Transverse colon (tissue), 4 donors: ENCODE measurements at regions not wholly inside any gene's neighbourhood (a gene's known extent, or its start where the extent isn't known, plus 50 kb on each side); places are given as distances from the start of the nearest gene placed in this dataset.

ENCODE experiments used
- DNase-seq: peaks from one replicate; pipeline ENCODE4 v3.0.0-alpha.2; 2019
- H3K27ac ChIP-seq, 4 donors: fragments of 200-600 bp; sonication (generic); 2 replicates each; pipeline ENCODE4 v1.5.1; 2016 to 2018; ENCODE audit warnings: inconsistent platforms in 4 of 4
- H3K27me3 ChIP-seq: fragments of 200-600 bp; sonication (generic); 2 replicates; pipeline ENCODE4 v1.5.1; 2017; ENCODE audit warnings: inconsistent platforms
- H3K36me3 ChIP-seq, 4 donors: fragments of 200-600 bp; sonication (generic); 2 replicates each; pipeline ENCODE4 v1.5.1; 2017 to 2019; ENCODE audit warnings: inconsistent platforms in 4 of 4
- H3K4me1 ChIP-seq, 4 donors: fragments of 200-600 bp; sonication (generic); 2 replicates each; pipeline ENCODE4 v1.5.1; 2017 to 2020; ENCODE audit warnings: inconsistent platforms in 4 of 4
- H3K4me3 ChIP-seq, 4 donors: fragments of 200-600 bp; sonication (generic); 1 replicate in 1 of 4; 2 replicates in 3 of 4; pipeline versions ENCODE4 v1.5.1 to v1.6.1; 2017 to 2019; ENCODE audit warnings: inconsistent platforms in 4 of 4
- H3K9me3 ChIP-seq, 2 donors: fragments of 200-600 bp; sonication (generic); 2 replicates each; pipeline ENCODE4 v1.5.1; 2017 to 2019; ENCODE audit warnings: inconsistent platforms in 2 of 2
- EP300 ChIP-seq: sonication (generic); formaldehyde crosslinking; IDR thresholded peaks from one replicate; pipeline ENCODE4 v1.6.1; 2017; ENCODE audit warnings: antibody characterized with exemption, low read depth
- POLR2A ChIP-seq: fragments of 450-650 bp; IDR thresholded peaks from one replicate; pipeline ENCODE4 v1.6.1; 2016; ENCODE audit warnings: antibody characterized with exemption, mild to moderate bottlenecking, moderate library complexity
- POLR2AphosphoS5 ChIP-seq, 3 donors: sonication (generic); formaldehyde crosslinking; IDR thresholded peaks; one replicate each; pipeline ENCODE4 v1.6.1; 2016; ENCODE audit warnings: antibody characterized with exemption in 3 of 3
- WGBS, 2 donors: methylation state at CpG; one replicate each; pipeline ENCODE4 v1.1.5; 2018; ENCODE audit warnings: low coverage in 1 of 2; 5-methylcytosine and 5-hydroxymethylcytosine counted together
- in situ Hi-C, 4 donors: fragments of 200-750 bp; cut with MboI; loops; one replicate each; pipeline versions ENCODE4 v1.15.0 to v1.15.1; 2017; ENCODE audit warnings: low sequenced_read_pairs in 3 of 4, low pct_ligation_motif_present in 1 of 4, low pct_unique_long_range_greater_than_20kb in 1 of 4
- intact Hi-C: fragments of 100-400 bp; cut with DNase I; formaldehyde crosslinking; loops from one replicate; pipeline ENCODE4 v1.15.1; 2023; ENCODE audit warnings: low total_unique reads
- TF ChIP-seq, protein P1 (sequence below), 5 experiments: fragments of 200-600 bp in 3 of 5; fragments of 450-650 bp in 2 of 5; sonication (generic) in 3 of 5; IDR thresholded peaks; 1 replicate in 2 of 5; 2 replicates in 3 of 5; pipeline ENCODE4 v1.5.1; 2016 to 2017; ENCODE audit warnings: antibody characterized with exemption in 5 of 5, inconsistent platforms in 3 of 5, mild to moderate bottlenecking in 2 of 5, moderate library complexity in 1 of 5

DNA sequence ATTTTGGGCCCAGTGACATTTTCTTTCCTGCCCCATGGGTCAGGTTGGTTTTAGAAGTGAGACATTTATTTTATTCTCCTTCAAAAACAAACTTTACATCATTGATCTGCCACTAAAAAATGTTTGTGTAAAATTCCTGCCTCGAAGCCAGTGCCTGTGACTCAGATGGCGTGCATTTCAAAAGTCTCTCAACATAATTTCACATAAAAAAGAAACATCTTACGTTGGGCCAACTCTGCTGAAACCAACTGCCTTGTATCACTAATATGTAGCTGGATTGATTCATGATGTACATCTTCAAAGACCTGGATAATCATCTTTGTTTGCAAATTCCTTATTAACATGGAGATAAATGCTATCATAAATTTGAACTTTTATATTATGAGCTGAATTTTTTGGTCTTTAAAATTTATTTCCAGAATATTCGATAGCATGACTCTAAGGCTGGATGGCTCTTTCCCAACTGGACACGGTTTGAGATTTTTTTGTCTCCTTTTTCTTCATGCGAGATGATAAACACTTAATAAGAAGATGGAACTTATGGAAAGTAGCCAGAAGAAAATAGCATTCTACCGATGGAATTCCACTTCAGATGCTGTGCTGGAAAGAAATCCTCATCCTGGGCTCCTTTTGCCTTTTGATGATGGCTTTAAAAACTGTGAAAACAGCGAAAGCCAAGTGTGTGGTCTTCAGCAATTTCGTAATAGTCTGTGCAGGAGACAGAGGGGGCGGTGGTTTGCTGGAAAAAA lies 420.5 kb downstream of the FGF9 start:
- H3K4me1 ChIP-seq: peaks cover 0 to 16% (median 2%) of the 10 kb centered on the region in 4 donors

DNA sequence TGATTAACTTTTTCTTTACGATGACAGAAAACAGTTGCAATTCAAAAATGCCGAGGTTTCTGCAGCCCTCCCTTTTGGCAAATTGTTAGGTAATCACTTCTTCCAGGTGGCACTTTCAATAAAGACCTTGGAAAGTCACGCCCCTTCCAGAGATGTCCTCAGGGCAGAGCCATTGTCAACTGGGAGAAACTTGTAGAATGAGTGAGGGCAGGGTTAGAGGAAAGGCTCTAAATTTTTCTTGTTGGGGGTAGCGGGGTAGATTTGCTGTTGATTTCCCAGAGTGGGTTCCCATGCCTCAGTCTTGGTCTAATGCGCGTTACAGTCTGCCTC lies 421.1 kb downstream of the FGF9 start:
- Histone ChIP-seq H3K27ac (no peak overlapping the region), H3K4me3 (no peak overlapping the region), H3K27me3 (no peaks in the 10 kb centered on the region), H3K36me3 (no peaks in the 10 kb centered on the region), H3K9me3 (no peaks in the 10 kb centered on the region), H3K4me1 (peaks cover 0 to 16% (median 2%) of the 10 kb centered on the region in 4 donors)
- no peak for TF ChIP-seq POLR2AphosphoS5 (IDR thresholded peaks at IDR 0.05)
- no peak for TF ChIP-seq EP300
- no peak for TF ChIP-seq POLR2A
- TF ChIP-seq, protein P1, sequence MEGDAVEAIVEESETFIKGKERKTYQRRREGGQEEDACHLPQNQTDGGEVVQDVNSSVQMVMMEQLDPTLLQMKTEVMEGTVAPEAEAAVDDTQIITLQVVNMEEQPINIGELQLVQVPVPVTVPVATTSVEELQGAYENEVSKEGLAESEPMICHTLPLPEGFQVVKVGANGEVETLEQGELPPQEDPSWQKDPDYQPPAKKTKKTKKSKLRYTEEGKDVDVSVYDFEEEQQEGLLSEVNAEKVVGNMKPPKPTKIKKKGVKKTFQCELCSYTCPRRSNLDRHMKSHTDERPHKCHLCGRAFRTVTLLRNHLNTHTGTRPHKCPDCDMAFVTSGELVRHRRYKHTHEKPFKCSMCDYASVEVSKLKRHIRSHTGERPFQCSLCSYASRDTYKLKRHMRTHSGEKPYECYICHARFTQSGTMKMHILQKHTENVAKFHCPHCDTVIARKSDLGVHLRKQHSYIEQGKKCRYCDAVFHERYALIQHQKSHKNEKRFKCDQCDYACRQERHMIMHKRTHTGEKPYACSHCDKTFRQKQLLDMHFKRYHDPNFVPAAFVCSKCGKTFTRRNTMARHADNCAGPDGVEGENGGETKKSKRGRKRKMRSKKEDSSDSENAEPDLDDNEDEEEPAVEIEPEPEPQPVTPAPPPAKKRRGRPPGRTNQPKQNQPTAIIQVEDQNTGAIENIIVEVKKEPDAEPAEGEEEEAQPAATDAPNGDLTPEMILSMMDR (IDR thresholded peaks at IDR 0.05): no peak
- intact Hi-C loops (no loop called here), in situ Hi-C loops (no loop called here)
- no peak for DNase-seq
- WGBS, 2 donors: 63 to 67% methylated on average over 4 to 6 of the region's 6 CpGs

More for the DNA sequence above, 420.5 kb downstream of the FGF9 start:
- no peak for DNase-seq
- intact Hi-C loops (no loop called here), in situ Hi-C loops (no loop called here)
- WGBS, 2 donors: 59 to 64% methylated on average over 8 to 10 of the region's 10 CpGs
- no peak overlapping the region for H3K4me3 ChIP-seq
- H3K27ac ChIP-seq: peak overlapping the region in 2 of 4 donors; percentile 7 to 21
- no peaks in the 10 kb centered on the region for H3K36me3 ChIP-seq
- H3K9me3 ChIP-seq: no peaks in the 10 kb centered on the region
- no peaks in the 10 kb centered on the region for H3K27me3 ChIP-seq
- TF ChIP-seq POLR2AphosphoS5 (IDR thresholded peaks at IDR 0.05): peak in 1 of 3 donors; percentile 30
- no peak for TF ChIP-seq EP300
- no peak for TF ChIP-seq POLR2A
- TF ChIP-seq, protein P1 (IDR thresholded peaks at IDR 0.05): no peak

DNA sequence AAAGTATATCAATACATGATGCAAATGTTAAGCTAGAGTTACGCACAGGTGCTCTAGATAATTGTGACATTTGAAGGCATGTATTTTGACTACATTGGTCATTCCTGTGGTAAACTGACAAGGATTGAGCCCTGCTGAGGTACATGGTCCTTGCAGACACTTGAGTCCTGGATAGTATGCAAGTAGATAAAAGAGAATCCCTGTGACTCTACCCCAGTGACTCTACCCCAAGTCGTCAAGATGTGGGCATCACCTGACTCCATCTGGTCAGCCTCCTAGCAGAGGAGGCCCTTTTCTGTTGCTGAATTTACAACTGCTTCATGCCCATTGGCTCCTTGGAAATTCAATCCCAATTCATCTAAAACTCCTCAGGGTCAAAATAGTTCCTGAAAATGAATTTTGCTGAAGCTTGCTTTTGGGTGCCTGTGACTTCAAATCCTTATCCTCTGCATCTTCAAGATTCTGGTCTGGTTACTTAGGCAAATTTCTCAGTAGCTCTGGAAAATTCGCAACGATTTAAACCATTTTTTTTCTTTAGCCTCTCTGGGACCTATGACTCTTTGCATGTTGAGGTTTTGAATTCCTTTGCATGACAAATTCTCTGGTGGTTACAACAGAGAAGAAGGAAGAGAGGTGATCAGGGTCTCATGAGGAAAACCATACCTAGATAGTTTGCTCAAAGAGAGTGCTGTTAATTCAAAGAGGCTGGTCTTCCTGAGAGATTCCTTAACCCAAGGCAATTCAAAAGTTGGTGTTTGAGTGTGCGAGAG lies 422.1 kb downstream of the FGF9 start:
- intact Hi-C loops: no loop called here
- Histone ChIP-seq H3K36me3 (no peaks in the 10 kb centered on the region), H3K4me3 (no peak overlapping the region), H3K27ac (no peak overlapping the region), H3K27me3 (no peaks in the 10 kb centered on the region), H3K4me1 (peaks cover 0 to 16% (median 2%) of the 10 kb centered on the region in 4 donors), H3K9me3 (no peaks in the 10 kb centered on the region)
- DNase-seq: no peak
- TF ChIP-seq POLR2AphosphoS5 (IDR thresholded peaks at IDR 0.05) (no peak), POLR2A (no peak), EP300 (no peak)
- TF ChIP-seq, protein P1 (IDR thresholded peaks at IDR 0.05): no peak
- 79 to 82% methylated on average over 3 to 5 of the region's 5 CpGs for WGBS, 2 donors
- in situ Hi-C loops: no loop called here

DNA sequence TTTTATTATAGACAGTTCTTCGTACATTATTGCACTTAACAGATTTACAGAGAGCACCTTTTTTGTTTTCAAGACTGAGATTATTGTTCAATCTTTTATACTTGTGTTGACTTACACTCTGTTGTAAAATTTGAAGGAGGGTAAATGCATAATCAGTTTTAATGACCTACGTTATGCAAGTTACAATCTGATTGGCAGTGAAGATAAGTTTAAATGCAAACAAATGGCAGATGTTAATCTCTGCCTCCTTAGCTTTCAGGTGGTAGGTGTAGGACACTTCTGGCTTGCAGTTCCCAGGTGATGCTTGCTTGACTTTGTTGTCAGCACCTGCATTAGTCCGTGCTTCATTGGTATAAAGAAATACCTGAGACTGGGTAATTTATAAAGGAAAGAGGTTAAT lies 424.9 kb downstream of the FGF9 start:
- Histone ChIP-seq H3K27me3 (no peaks in the 10 kb centered on the region), H3K9me3 (no peaks in the 10 kb centered on the region), H3K36me3 (no peaks in the 10 kb centered on the region), H3K4me1 (peaks cover 0 to 3% (median 0%) of the 10 kb centered on the region in 4 donors), H3K27ac (no peak overlapping the region), H3K4me3 (no peak overlapping the region)
- intact Hi-C loops: no loop called here
- in situ Hi-C loops: no loop called here
- WGBS, 2 donors: 51 to 53% methylated on average over 3 of the region's 3 CpGs
- no peak for DNase-seq
- TF ChIP-seq, protein P1 (IDR thresholded peaks at IDR 0.05): no peak
- TF ChIP-seq POLR2AphosphoS5 (IDR thresholded peaks at IDR 0.05) (no peak), EP300 (no peak), POLR2A (no peak)
